SW 1271 (cell line): ENCODE measurements at regions not wholly inside any gene's neighbourhood (a gene's known extent, or its start where the extent isn't known, plus 50 kb on each side); places are given as distances from the start of the nearest gene placed in this dataset.
"Not testable (repeated sequence)": the region's sequence is repeated elsewhere in the genome, so short reads cannot be mapped to it uniquely, and the experiment has no call there.

ENCODE experiments used
- DNase-seq, 2 experiments: peaks; one replicate each; lab custom pipeline; 2025; lab: John Stamatoyannopoulos, UW

GRCh38 chr5:113721171-113721570 is 207.7 kb downstream of the YTHDC2 start:
- no peak for DNase-seq

- no peak for DNase-seq
These were observed 209.5 kb downstream of the YTHDC2 start for GRCh38 chr5:113723021-113723420.

GRCh38 chr5:113735751-113736150 is 222.3 kb downstream of the YTHDC2 start:
- no peak for DNase-seq

GRCh38 chr5:113742176-113742575 is 228.7 kb downstream of the YTHDC2 start:
- no peak for DNase-seq

- DNase-seq, result no peak
These were observed 229.1 kb downstream of the YTHDC2 start for GRCh38 chr5:113742639-113743038.

- no peak for DNase-seq
These were observed 234.9 kb downstream of the YTHDC2 start for GRCh38 chr5:113748403-113748802.

GRCh38 chr5:113749334-113749733 is 235.8 kb downstream of the YTHDC2 start:
- DNase-seq, result no peak

- DNase-seq, result not testable (repeated sequence)
These were observed 239.7 kb downstream of the YTHDC2 start for GRCh38 chr5:113753182-113753581.

- no peak for DNase-seq
These were observed 242.0 kb downstream of the YTHDC2 start for GRCh38 chr5:113755516-113755915.

- no peak for DNase-seq
These were observed 244.0 kb downstream of the YTHDC2 start for GRCh38 chr5:113757508-113757907.

GRCh38 chr5:113759505-113759904 is 246.0 kb downstream of the YTHDC2 start:
- DNase-seq, result no peak

GRCh38 chr5:113760486-113760885 is 247.0 kb downstream of the YTHDC2 start:
- no peak for DNase-seq

GRCh38 chr5:113761594-113761993 is 248.1 kb downstream of the YTHDC2 start:
- DNase-seq, result no peak

- no peak for DNase-seq
These were observed 250.9 kb downstream of the YTHDC2 start for GRCh38 chr5:113764382-113764781.

GRCh38 chr5:113766827-113767226 is 253.3 kb downstream of the YTHDC2 start:
- not testable (repeated sequence) for DNase-seq

- no peak for DNase-seq
These were observed 257.2 kb downstream of the YTHDC2 start for GRCh38 chr5:113770648-113771047.

- no peak for DNase-seq
These were observed 258.0 kb downstream of the YTHDC2 start for GRCh38 chr5:113771483-113771882.

GRCh38 chr5:113776168-113776567 is 262.7 kb downstream of the YTHDC2 start:
- DNase-seq, result no peak

- DNase-seq, result no peak
These were observed 263.5 kb downstream of the YTHDC2 start for GRCh38 chr5:113776832-113777525.

GRCh38 chr5:113778147-113778546 is 264.7 kb downstream of the YTHDC2 start:
- no peak for DNase-seq

GRCh38 chr5:113788141-113788655 is 274.7 kb downstream of the YTHDC2 start:
- no peak for DNase-seq

GRCh38 chr5:113789769-113790168 is 276.3 kb downstream of the YTHDC2 start:
- no peak for DNase-seq

GRCh38 chr5:113792806-113793205 is 279.3 kb downstream of the YTHDC2 start:
- DNase-seq, result no peak

GRCh38 chr5:113794981-113795380 is 281.5 kb downstream of the YTHDC2 start:
- DNase-seq, result no peak
